Endothelial cell (in vitro differentiated cells): ENCODE measurements at regions not wholly inside any gene's neighbourhood (a gene's known extent, or its start where the extent isn't known, plus 50 kb on each side); places are given as distances from the start of the nearest gene placed in this dataset.

Experiments used
- DNase-seq: peaks from one replicate; pipeline ENCODE4 v3.0.0; 2021; ENCODE audit warnings: low spot score
- H3K27ac Mint-ChIP-seq: one replicate; pipeline ENCODE4 v1.8.0; 2021; ENCODE audit warnings: mixed read lengths, inconsistent platforms; ENCODE audit not compliant: unreplicated experiment
- H3K27me3 Mint-ChIP-seq: one replicate; pipeline ENCODE4 v1.8.0; 2021; ENCODE audit warnings: mild to moderate bottlenecking, moderate library complexity, mixed read lengths, inconsistent platforms; ENCODE audit not compliant: unreplicated experiment
- H3K36me3 Mint-ChIP-seq: one replicate; pipeline ENCODE4 v1.8.0; 2021; ENCODE audit warnings: mild to moderate bottlenecking, low read depth, mixed read lengths, inconsistent platforms; ENCODE audit not compliant: unreplicated experiment
- H3K4me1 Mint-ChIP-seq: one replicate; pipeline ENCODE4 v1.8.0; 2021; ENCODE audit warnings: mild to moderate bottlenecking, mixed read lengths, inconsistent platforms; ENCODE audit not compliant: unreplicated experiment
- H3K4me3 Mint-ChIP-seq: one replicate; pipeline ENCODE4 v1.8.0; 2021; ENCODE audit warnings: mild to moderate bottlenecking, mixed read lengths, inconsistent platforms; ENCODE audit not compliant: unreplicated experiment
- H3K9me3 Mint-ChIP-seq: one replicate; pipeline ENCODE4 v1.8.0; 2021; ENCODE audit warnings: mixed read lengths, inconsistent platforms; ENCODE audit not compliant: unreplicated experiment
- TF ChIP-seq, protein P1 (sequence below): fragments of 200-600 bp; sonication (generic); IDR thresholded peaks from one replicate; pipeline ENCODE4 v1.5.0; 2021; ENCODE audit warnings: antibody characterized with exemption; ENCODE audit not compliant: unreplicated experiment

DNA sequence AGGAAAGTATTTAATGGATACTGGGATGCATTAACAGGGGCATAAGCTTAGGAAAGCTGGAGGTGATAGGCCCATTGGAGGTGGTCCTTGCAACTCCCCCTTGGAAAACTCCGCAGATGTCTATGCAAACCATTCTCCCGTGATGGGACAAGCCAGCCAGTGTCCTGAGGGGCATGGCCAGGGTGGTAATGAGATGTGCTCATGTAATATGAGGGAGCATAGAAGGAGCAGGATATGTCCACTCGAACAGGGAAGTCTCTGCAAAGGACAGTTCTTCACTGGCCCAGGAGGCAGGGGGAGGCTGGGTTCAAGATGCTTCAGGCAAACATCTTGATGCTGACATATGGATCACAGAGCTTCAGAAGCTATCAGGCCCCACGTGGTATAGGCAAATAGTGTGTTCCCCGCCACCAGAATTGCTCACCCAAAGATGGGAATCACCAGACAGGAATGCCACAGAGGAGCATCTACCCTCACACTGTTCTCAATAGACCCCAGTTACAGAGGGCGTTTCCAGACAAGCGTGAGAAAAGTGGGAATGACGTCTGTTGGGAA, 201.6 kb upstream of the CDH4 start:
- TF ChIP-seq, protein P1, sequence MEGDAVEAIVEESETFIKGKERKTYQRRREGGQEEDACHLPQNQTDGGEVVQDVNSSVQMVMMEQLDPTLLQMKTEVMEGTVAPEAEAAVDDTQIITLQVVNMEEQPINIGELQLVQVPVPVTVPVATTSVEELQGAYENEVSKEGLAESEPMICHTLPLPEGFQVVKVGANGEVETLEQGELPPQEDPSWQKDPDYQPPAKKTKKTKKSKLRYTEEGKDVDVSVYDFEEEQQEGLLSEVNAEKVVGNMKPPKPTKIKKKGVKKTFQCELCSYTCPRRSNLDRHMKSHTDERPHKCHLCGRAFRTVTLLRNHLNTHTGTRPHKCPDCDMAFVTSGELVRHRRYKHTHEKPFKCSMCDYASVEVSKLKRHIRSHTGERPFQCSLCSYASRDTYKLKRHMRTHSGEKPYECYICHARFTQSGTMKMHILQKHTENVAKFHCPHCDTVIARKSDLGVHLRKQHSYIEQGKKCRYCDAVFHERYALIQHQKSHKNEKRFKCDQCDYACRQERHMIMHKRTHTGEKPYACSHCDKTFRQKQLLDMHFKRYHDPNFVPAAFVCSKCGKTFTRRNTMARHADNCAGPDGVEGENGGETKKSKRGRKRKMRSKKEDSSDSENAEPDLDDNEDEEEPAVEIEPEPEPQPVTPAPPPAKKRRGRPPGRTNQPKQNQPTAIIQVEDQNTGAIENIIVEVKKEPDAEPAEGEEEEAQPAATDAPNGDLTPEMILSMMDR, result no peak
- H3K27me3 Mint-ChIP-seq, result peaks cover 3% of the 10 kb centered on the region
- no peaks in the 10 kb centered on the region for H3K36me3 Mint-ChIP-seq
- H3K9me3 Mint-ChIP-seq, result no peaks in the 10 kb centered on the region
- DNase-seq, result no peak
- H3K4me1 Mint-ChIP-seq, result no peaks in the 10 kb centered on the region
- no peak overlapping the region for H3K27ac Mint-ChIP-seq
- H3K4me3 Mint-ChIP-seq, result no peak overlapping the region

DNA sequence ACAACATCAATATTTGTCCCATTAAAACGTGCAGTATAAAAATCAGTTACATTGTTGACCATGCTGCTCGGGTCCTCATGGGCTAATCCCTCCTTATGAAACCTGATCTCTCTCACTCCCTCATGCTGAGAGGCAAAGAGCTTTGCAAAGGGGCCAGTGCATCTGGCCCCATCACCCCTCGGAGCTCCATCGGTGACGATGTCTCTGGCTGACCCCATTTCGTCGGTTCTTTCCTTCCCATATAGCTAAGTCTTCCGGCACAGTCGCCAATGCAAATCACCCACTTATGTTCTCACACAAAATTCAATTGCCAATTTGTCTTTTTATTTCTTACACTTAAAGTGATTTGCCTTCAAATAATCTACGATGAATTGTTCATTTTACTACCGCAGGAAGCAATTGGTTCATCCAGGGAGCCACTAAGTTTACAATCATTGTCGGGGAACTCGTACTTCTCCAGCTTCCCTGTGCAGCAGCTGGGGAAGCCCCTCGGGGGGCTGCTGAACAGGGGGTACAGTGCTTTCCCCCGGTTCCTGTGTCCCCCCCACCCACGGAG, 199.8 kb upstream of the CDH4 start:
- H3K36me3 Mint-ChIP-seq, result no peaks in the 10 kb centered on the region
- TF ChIP-seq, protein P1, result no peak
- DNase-seq, result no peak
- no peak overlapping the region for H3K27ac Mint-ChIP-seq
- no peaks in the 10 kb centered on the region for H3K4me1 Mint-ChIP-seq
- peaks cover 4% of the 10 kb centered on the region for H3K27me3 Mint-ChIP-seq
- H3K4me3 Mint-ChIP-seq, result no peak overlapping the region
- H3K9me3 Mint-ChIP-seq, result no peaks in the 10 kb centered on the region

DNA sequence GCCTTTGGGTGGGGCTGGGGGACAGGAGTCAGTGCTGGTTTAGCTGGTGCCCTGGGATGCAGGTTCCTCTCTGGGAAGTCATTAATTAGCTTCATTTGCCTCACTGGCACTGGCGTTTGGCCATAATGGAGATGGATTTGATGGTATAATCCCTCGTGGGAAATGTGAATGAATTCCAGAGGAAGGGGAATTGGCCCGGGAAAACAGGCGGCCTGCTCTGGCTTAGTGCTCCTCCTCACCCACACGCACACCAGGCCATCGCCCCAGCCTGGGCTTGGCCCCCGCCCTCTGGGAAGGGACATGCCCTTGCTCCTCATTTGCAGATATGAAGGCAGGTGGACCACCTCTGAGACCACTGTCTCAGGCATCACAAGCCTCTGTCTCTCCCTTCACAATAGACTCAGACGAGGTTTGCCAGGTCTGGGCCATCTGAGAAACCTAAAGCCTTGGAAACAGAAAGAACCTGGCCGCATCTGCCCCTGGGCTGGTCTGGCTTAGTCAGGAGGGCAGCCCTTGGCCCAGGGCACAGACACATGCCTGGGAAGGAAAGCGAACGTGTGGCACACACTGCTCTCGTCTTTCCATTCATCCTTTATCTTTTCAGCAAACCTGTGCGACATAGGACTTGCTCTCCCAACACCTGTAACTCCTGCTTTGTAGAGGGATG, 199.2 kb upstream of the CDH4 start:
- Mint-ChIP-seq H3K4me1 (no peaks in the 10 kb centered on the region), H3K36me3 (no peaks in the 10 kb centered on the region), H3K4me3 (no peak overlapping the region), H3K27me3 (peaks cover 4% of the 10 kb centered on the region), H3K27ac (no peak overlapping the region), H3K9me3 (no peaks in the 10 kb centered on the region)
- no peak for DNase-seq
- TF ChIP-seq, protein P1, result no peak

DNA sequence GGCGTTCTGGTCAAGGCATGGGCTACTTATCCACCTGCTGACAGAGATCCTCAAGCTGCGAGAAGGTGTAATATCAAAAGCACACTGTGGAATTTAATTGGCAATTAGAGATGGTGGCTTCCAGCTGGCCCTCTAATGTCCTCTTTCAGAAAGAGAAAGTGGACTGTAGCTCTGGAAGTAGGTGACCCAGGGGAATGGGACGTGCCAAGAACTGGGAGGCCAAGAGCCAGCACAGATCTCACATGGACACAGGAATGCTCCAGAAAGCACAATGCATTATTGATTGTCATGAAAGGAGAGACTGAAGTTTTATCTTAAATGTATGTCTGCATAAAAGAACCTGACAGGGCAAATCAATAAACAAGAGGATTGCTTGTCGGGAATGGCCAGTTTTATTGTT, 198.6 kb upstream of the CDH4 start:
- Mint-ChIP-seq H3K36me3 (no peaks in the 10 kb centered on the region), H3K4me1 (no peaks in the 10 kb centered on the region), H3K27ac (no peak overlapping the region), H3K9me3 (no peaks in the 10 kb centered on the region), H3K4me3 (no peak overlapping the region), H3K27me3 (peaks cover 4% of the 10 kb centered on the region)
- DNase-seq, result no peak
- TF ChIP-seq, protein P1, result no peak

DNA sequence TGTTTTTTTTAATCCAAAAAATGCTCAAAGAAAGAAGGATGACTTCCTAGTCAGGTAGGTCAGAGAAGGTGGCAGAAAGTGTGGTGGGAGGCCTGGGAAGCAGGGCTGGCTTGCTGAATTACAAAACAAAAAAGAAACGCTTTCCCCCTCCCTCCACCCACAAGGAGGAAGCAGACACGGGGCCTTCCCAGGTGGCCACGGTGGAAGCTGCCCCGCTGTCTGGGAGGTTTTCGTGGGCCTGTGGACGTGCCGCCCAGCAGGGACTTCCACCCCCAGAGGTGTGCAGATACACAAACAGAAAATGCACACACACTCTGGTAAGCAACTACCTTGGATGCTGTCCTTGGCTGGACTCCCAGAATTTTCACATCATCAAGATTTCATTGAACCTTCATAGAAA, 198.2 kb upstream of the CDH4 start:
- H3K27me3 Mint-ChIP-seq, result peaks cover 4% of the 10 kb centered on the region
- H3K4me1 Mint-ChIP-seq, result no peaks in the 10 kb centered on the region
- no peak for DNase-seq
- no peaks in the 10 kb centered on the region for H3K36me3 Mint-ChIP-seq
- TF ChIP-seq, protein P1, result no peak
- no peak overlapping the region for H3K27ac Mint-ChIP-seq
- H3K9me3 Mint-ChIP-seq, result no peaks in the 10 kb centered on the region
- H3K4me3 Mint-ChIP-seq, result no peak overlapping the region
